H9 (cell line): ENCODE measurements at regions not wholly inside any gene's neighbourhood (a gene's known extent, or its start where the extent isn't known, plus 50 kb on each side); places are given as distances from the start of the nearest gene placed in this dataset.

Source experiments
- DNase-seq: peaks from one replicate; pipeline ENCODE4 v3.0.0-alpha.2; 2017
- H2AFZ ChIP-seq: one replicate; pipeline ENCODE4 v1.6.1; 2013; ENCODE audit warnings: mild to moderate bottlenecking, low read length, control low read depth, moderate library complexity
- H2AK5ac ChIP-seq: 2 replicates; pipeline ENCODE4 v1.6.1; 2013; ENCODE audit warnings: low read length, control low read depth, mixed read lengths; ENCODE audit not compliant: insufficient read length
- H2BK120ac ChIP-seq: one replicate; pipeline ENCODE4 v1.6.1; 2013; ENCODE audit warnings: low read depth, mild to moderate bottlenecking, low read length, control low read depth, inconsistent platforms; ENCODE audit not compliant: poor library complexity, severe bottlenecking
- H2BK12ac ChIP-seq: 2 replicates; pipeline ENCODE4 v1.6.1; 2013; ENCODE audit warnings: low read length, control low read depth, mixed read lengths, low read depth; ENCODE audit not compliant: insufficient read length
- H2BK15ac ChIP-seq: 2 replicates; pipeline ENCODE4 v1.6.1; 2013; ENCODE audit warnings: low read depth, low read length, control low read depth
- H2BK20ac ChIP-seq: one replicate; pipeline ENCODE4 v1.6.1; 2013; ENCODE audit warnings: low read depth, mild to moderate bottlenecking, low read length, control low read depth, inconsistent platforms; ENCODE audit not compliant: poor library complexity, severe bottlenecking
- H2BK5ac ChIP-seq: 2 replicates; pipeline ENCODE4 v1.6.1; 2013; ENCODE audit warnings: low read length, control low read depth, mixed read lengths; ENCODE audit not compliant: insufficient read length
- H3K14ac ChIP-seq: 2 replicates; pipeline ENCODE4 v1.6.1; 2013; ENCODE audit warnings: low read length, control low read depth; ENCODE audit not compliant: insufficient read depth
- H3K18ac ChIP-seq: 2 replicates; pipeline ENCODE4 v1.6.1; 2013; ENCODE audit warnings: low read depth, mild to moderate bottlenecking, mixed read lengths, low read length, control low read depth; ENCODE audit not compliant: insufficient read length
- H3K23ac ChIP-seq: 2 replicates; pipeline ENCODE4 v1.6.1; 2013; ENCODE audit warnings: low read length, control low read depth, mixed read lengths, low read depth; ENCODE audit not compliant: insufficient read length
- H3K23me2 ChIP-seq: 2 replicates; pipeline ENCODE4 v1.6.1; 2013; ENCODE audit warnings: low read depth, mild to moderate bottlenecking, mixed read lengths, low read length, control low read depth; ENCODE audit not compliant: insufficient read length, poor library complexity, severe bottlenecking
- H3K27ac ChIP-seq: 2 replicates; pipeline ENCODE4 v1.5.1; 2013; ENCODE audit warnings: low read length, control low read depth, mixed read lengths, low read depth; ENCODE audit not compliant: insufficient read length
- H3K27me3 ChIP-seq: 2 replicates; pipeline ENCODE4 v1.6.1; 2013; ENCODE audit warnings: low read length, control low read depth, inconsistent platforms; ENCODE audit not compliant: insufficient read depth
- H3K4ac ChIP-seq: 2 replicates; pipeline ENCODE4 v1.6.1; 2013; ENCODE audit warnings: low read depth, mild to moderate bottlenecking, control low read depth, inconsistent platforms, low read length, moderate library complexity
- H3K4me1 ChIP-seq: 2 replicates; pipeline ENCODE4 v1.6.1; 2013; ENCODE audit warnings: low read length, control low read depth, inconsistent platforms; ENCODE audit not compliant: insufficient read depth
- H3K4me2 ChIP-seq: 2 replicates; pipeline ENCODE4 v1.6.1; 2013; ENCODE audit warnings: low read length, control low read depth, mixed read lengths; ENCODE audit not compliant: insufficient read length, insufficient read depth
- H3K56ac ChIP-seq: 2 replicates; pipeline ENCODE4 v1.6.1; 2013; ENCODE audit warnings: low read depth, mild to moderate bottlenecking, mixed read lengths, low read length, control low read depth; ENCODE audit not compliant: insufficient read length
- H3K79me1 ChIP-seq: 2 replicates; pipeline ENCODE4 v1.6.1; 2013; ENCODE audit warnings: low read depth, mild to moderate bottlenecking, moderate library complexity, low read length, control low read depth, inconsistent platforms; ENCODE audit not compliant: insufficient read depth, poor library complexity, severe bottlenecking
- H3K79me2 ChIP-seq: 2 replicates; pipeline ENCODE4 v1.6.1; 2013; ENCODE audit warnings: low read length, control low read depth, inconsistent platforms; ENCODE audit not compliant: insufficient read depth
- H3K9ac ChIP-seq: 2 replicates; pipeline ENCODE4 v1.6.1; 2013; ENCODE audit warnings: low read length, control low read depth, mixed read lengths; ENCODE audit not compliant: insufficient read length; ENCODE audit errors: extremely low read depth
- H3K9me3 ChIP-seq: one replicate; pipeline ENCODE4 v1.6.1; 2013; ENCODE audit warnings: low read depth, low read length, inconsistent platforms; ENCODE audit not compliant: control insufficient read depth
- H3T11ph ChIP-seq: one replicate; pipeline ENCODE4 v1.6.1; 2013; ENCODE audit warnings: mild to moderate bottlenecking, low read length, control low read depth, inconsistent platforms
- H4K20me1 ChIP-seq: one replicate; pipeline ENCODE4 v1.6.1; 2013; ENCODE audit not compliant: control insufficient read depth, insufficient read length, insufficient read depth
- H4K5ac ChIP-seq: 2 replicates; pipeline ENCODE4 v1.6.1; 2013; ENCODE audit warnings: low read depth, mild to moderate bottlenecking, mixed read lengths, low read length, control low read depth; ENCODE audit not compliant: insufficient read length
- H4K8ac ChIP-seq: replicated peaks from 2 replicates; pipeline ENCODE4 v1.6.1; 2013; ENCODE audit warnings: low read length, control low read depth, mixed read lengths, low read depth; ENCODE audit not compliant: insufficient read length
- H4K91ac ChIP-seq: 2 replicates; pipeline ENCODE4 v1.6.1; 2013; ENCODE audit warnings: low read depth, mild to moderate bottlenecking, moderate library complexity, mixed read lengths, low read length, control low read depth; ENCODE audit not compliant: insufficient read length
- H3K27ac Mint-ChIP-seq, 3 experiments: 2 replicates in 2 of 3; 3 replicates in 1 of 3; pipeline ENCODE4 v1.8.0; 2020 to 2021; ENCODE audit warnings: mixed read lengths in 3 of 3, mild to moderate bottlenecking in 1 of 3, moderate library complexity in 1 of 3
- H3K27me3 Mint-ChIP-seq: 2 replicates; pipeline ENCODE4 v1.8.0; 2021; ENCODE audit warnings: low read depth, mild to moderate bottlenecking, moderate library complexity, mixed read lengths
- H3K36me3 Mint-ChIP-seq, 3 experiments: 2 replicates in 2 of 3; 3 replicates in 1 of 3; pipeline ENCODE4 v1.8.0; 2020 to 2021; ENCODE audit warnings: low read depth in 3 of 3, mixed read lengths in 3 of 3; ENCODE audit not compliant: insufficient read depth in 1 of 3
- H3K4me1 Mint-ChIP-seq, 2 experiments: 2 replicates each; pipeline ENCODE4 v1.8.0; 2020; ENCODE audit warnings: mixed read lengths in 2 of 2
- H3K4me3 Mint-ChIP-seq, 2 experiments: 2 replicates in 1 of 2; 3 replicates in 1 of 2; pipeline ENCODE4 v1.8.0; 2020 to 2021; ENCODE audit warnings: mild to moderate bottlenecking in 2 of 2, mixed read lengths in 2 of 2, moderate library complexity in 1 of 2
- H3K9me3 Mint-ChIP-seq, 2 experiments: 2 replicates in 1 of 2; 3 replicates in 1 of 2; pipeline ENCODE4 v1.8.0; 2020; ENCODE audit warnings: mild to moderate bottlenecking in 2 of 2, mixed read lengths in 2 of 2, moderate library complexity in 1 of 2
- CTCF ChIP-seq: fragments of 200-600 bp; sonication (generic); conservative IDR thresholded peaks from 3 replicates; pipeline ENCODE4 v1.8.0; 2021; ENCODE audit warnings: antibody characterized with exemption, mild to moderate bottlenecking
- WGBS: extraction: QIAGEN DNeasy Blood & Tissue Kit; methylation state at CpG from one replicate; pipeline ENCODE4 v1.1.7; 2013; ENCODE audit warnings: missing lambda C conversion rate, low lambda C conversion rate, mixed read lengths; ENCODE audit not compliant: insufficient read length; ENCODE audit errors: extremely low coverage; 5-methylcytosine and 5-hydroxymethylcytosine counted together

DNA sequence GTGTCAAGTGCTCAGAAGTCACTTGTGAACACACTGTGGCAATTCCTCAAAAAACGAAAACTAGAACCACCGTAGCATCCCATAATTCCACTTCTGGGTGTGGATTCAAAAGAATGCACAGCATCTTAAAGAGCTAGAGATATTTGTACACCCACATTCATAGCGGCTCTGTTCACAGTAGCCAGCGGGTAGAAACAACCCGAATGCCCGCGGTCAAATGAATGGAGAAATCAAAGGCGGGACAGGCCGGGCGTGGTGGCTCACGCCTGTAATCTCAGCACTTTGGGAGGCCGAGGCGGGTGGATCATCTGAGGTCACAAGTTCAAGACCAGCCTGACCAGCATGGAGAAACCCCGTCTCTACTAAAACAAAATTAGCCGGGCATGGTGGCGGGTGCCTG lies 337.5 kb downstream of the SEC14L1 start:
- H3K14ac ChIP-seq = no peak overlapping the region
- H3K4ac ChIP-seq = no peak overlapping the region
- no peak for TF ChIP-seq CTCF
- no peaks in the 10 kb centered on the region for H4K20me1 ChIP-seq
- no peak overlapping the region for H2BK20ac ChIP-seq
- H3K9ac ChIP-seq = no peak overlapping the region
- no peak overlapping the region for H3K56ac ChIP-seq
- H3T11ph ChIP-seq = no peak overlapping the region
- H3K27me3 ChIP-seq = no peaks in the 10 kb centered on the region
- Mint-ChIP-seq H3K36me3 (peaks cover 7 to 12% (median 10%) of the 10 kb centered on the region in 3 experiments), H3K27me3 (no peaks in the 10 kb centered on the region), H3K27ac (peak overlapping the region in 1 of 3 experiments; percentile 82; a peak in 1 of 7 replicates), H3K9me3 (no peaks in the 10 kb centered on the region), H3K4me3 (no peak overlapping the region), H3K4me1 (peaks cover 56 to 71% of the 10 kb centered on the region in 2 experiments)
- no peak overlapping the region for H2BK5ac ChIP-seq
- DNase-seq = no peak
- no peak overlapping the region for H2BK15ac ChIP-seq
- H3K9me3 ChIP-seq = no peaks in the 10 kb centered on the region
- no peak overlapping the region for H3K4me2 ChIP-seq
- no peak overlapping the region for H3K23ac ChIP-seq
- no CpG with 5 or more reads among the region's 16 CpGs for WGBS
- H2BK120ac ChIP-seq = no peak overlapping the region
- H2BK12ac ChIP-seq = no peak overlapping the region
- no peaks in the 10 kb centered on the region for H3K23me2 ChIP-seq
- no peak overlapping the region for H2AK5ac ChIP-seq
- H4K91ac ChIP-seq = no peak overlapping the region
- peaks cover 8% of the 10 kb centered on the region; the same call in 1 of the 2 replicates for H3K4me1 ChIP-seq
- no peak overlapping the region for H3K27ac ChIP-seq
- H2AFZ ChIP-seq = no peak overlapping the region
- no peak overlapping the region for H4K8ac ChIP-seq
- peaks cover 9% of the 10 kb centered on the region; the same call in 1 of the 2 replicates for H3K79me2 ChIP-seq
- H3K79me1 ChIP-seq = peaks cover 9% of the 10 kb centered on the region
- H3K18ac ChIP-seq = no peak overlapping the region
- no peak overlapping the region for H4K5ac ChIP-seq
